CD4-positive, alpha-beta T cell (primary cell): ENCODE measurements at regions not wholly inside any gene's neighbourhood (a gene's known extent, or its start where the extent isn't known, plus 50 kb on each side); places are given as distances from the start of the nearest gene placed in this dataset.

Source experiments
- ATAC-seq: fragments of 200-7000 bp; cut with Tn5 transposase; one replicate; pipeline ENCODE4 v1.10.0; 2022; ENCODE audit warnings: mild to moderate bottlenecking; ENCODE audit not compliant: poor library complexity
- CTCF ChIA-PET: fragments of 350-600 bp; sonication (Branson Sonifier 250); formaldehyde crosslinking; loops from one replicate; lab custom pipeline; 2021; ENCODE audit warnings: antibody characterized with exemption, inconsistent platforms; lab: Charles Lee
- POLR2A ChIA-PET: fragments of 350-600 bp; sonication (Branson Sonifier 250); formaldehyde crosslinking; loops from one replicate; lab custom pipeline; 2021; ENCODE audit warnings: antibody characterized with exemption, inconsistent platforms; lab: Charles Lee
- DNase-seq, 14 experiments: peaks; one replicate each; pipeline ENCODE4 v3.0.0-alpha.2; 2013 to 2020; ENCODE audit warnings: mixed read lengths in 2 of 14
- H3K27ac ChIP-seq, 2 donors: one replicate each; pipeline versions ENCODE4 v1.5.1 to v1.7.0; 2013; ENCODE audit warnings: low read length in 2 of 2, low read depth in 1 of 2, mild to moderate bottlenecking in 1 of 2
- H3K27me3 ChIP-seq, 2 experiments: 1 replicate in 1 of 2; 2 replicates in 1 of 2; pipeline versions ENCODE4 v1.6.1 to v1.7.0; 2013; ENCODE audit warnings: low read length in 2 of 2, control low read depth in 1 of 2, mild to moderate bottlenecking in 1 of 2, moderate library complexity in 1 of 2; ENCODE audit not compliant: insufficient read depth in 2 of 2, control insufficient read depth in 1 of 2
- H3K36me3 ChIP-seq: one replicate; pipeline ENCODE4 v1.6.1; 2013; ENCODE audit warnings: low read length, control low read depth; ENCODE audit not compliant: insufficient read depth
- H3K4me1 ChIP-seq: one replicate; pipeline ENCODE4 v1.6.1; 2013; ENCODE audit warnings: low read length, control low read depth; ENCODE audit not compliant: insufficient read depth
- H3K4me3 ChIP-seq: one replicate; pipeline ENCODE4 v1.5.1; 2013; ENCODE audit warnings: mild to moderate bottlenecking, low read length, moderate library complexity
- H3K9me3 ChIP-seq, 2 experiments: 1 replicate in 1 of 2; 2 replicates in 1 of 2; pipeline versions ENCODE4 v1.6.1 to v1.7.0; 2013; ENCODE audit warnings: low read length in 2 of 2, mild to moderate bottlenecking in 2 of 2, control low read depth in 1 of 2, moderate library complexity in 1 of 2; ENCODE audit not compliant: control insufficient read depth in 1 of 2, insufficient read depth in 1 of 2
- H3K27ac Mint-ChIP-seq: one replicate; pipeline ENCODE4 v1.8.0; 2020; ENCODE audit warnings: mixed read lengths
- H3K27me3 Mint-ChIP-seq: one replicate; pipeline ENCODE4 v1.8.0; 2021; ENCODE audit warnings: mixed read lengths
- H3K36me3 Mint-ChIP-seq: one replicate; pipeline ENCODE4 v1.8.0; 2021; ENCODE audit warnings: low read depth, mixed read lengths
- H3K4me1 Mint-ChIP-seq: one replicate; pipeline ENCODE4 v1.8.0; 2021; ENCODE audit warnings: low read depth, mixed read lengths
- H3K4me3 Mint-ChIP-seq: one replicate; pipeline ENCODE4 v1.8.0; 2020; ENCODE audit warnings: mild to moderate bottlenecking, mixed read lengths
- H3K9me3 Mint-ChIP-seq: one replicate; pipeline ENCODE4 v1.8.0; 2020; ENCODE audit warnings: mixed read lengths
- CTCF ChIP-seq: fragments of 200-600 bp; IDR thresholded peaks from one replicate; pipeline ENCODE4 v1.8.0; 2022; ENCODE audit warnings: antibody characterized with exemption, mild to moderate bottlenecking
- intact Hi-C, 2 experiments: fragments of 100-400 bp; cut with DNase I in 1 of 2; cut with micrococcal nuclease in 1 of 2; formaldehyde crosslinking; loops; one replicate each; pipeline versions ENCODE4 v1.15.1 to v1.9.0; 2023 to 2025; cut with DNase I, micrococcal nuclease

DNA sequence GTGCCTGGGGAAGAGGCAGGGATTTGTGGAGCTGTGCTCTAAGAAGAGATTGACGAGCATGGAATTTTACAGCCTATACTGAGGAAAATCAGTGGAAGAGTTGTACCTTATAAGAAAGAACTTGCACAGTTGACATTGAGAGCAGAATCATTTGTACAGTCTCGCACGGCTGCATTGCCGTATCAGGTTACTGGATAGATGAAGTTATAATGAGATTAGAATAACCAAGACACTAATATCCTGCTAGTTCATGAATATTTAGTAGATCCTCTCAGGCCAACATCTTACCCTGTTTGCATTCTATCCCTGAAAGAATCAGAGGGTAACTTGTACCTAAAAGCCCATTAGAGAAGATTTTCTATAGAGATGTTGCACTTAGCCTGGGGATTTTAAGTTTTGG lies 447.1 kb downstream of the PREX1 start:
- H3K36me3 Mint-ChIP-seq, result no peaks in the 10 kb centered on the region
- H3K27me3 ChIP-seq, result peaks cover 0 to under 1% of the 10 kb centered on the region in 2 experiments
- no peak for TF ChIP-seq CTCF
- no peaks in the 10 kb centered on the region for H3K4me1 Mint-ChIP-seq
- intact Hi-C loops, result no loop called here
- no peaks in the 10 kb centered on the region for H3K4me1 ChIP-seq
- DNase-seq (no peak), ATAC-seq (no peak)
- H3K27me3 Mint-ChIP-seq, result peaks cover 14% of the 10 kb centered on the region
- H3K27ac Mint-ChIP-seq, result no peak overlapping the region
- ChIA-PET CTCF (interaction anchor here (0.6 kb wide), 1 partner anchor 37 kb away, joined by 3 read pairs; no protein-coding TSS in a partner anchor), POLR2A (no interaction called here)
- H3K9me3 ChIP-seq, result peaks cover 0 to 6% of the 10 kb centered on the region in 2 experiments
- no peak overlapping the region for H3K4me3 ChIP-seq
- no peak overlapping the region for H3K4me3 Mint-ChIP-seq
- no peaks in the 10 kb centered on the region for H3K36me3 ChIP-seq
- H3K9me3 Mint-ChIP-seq, result no peaks in the 10 kb centered on the region
- no peak overlapping the region for H3K27ac ChIP-seq

DNA sequence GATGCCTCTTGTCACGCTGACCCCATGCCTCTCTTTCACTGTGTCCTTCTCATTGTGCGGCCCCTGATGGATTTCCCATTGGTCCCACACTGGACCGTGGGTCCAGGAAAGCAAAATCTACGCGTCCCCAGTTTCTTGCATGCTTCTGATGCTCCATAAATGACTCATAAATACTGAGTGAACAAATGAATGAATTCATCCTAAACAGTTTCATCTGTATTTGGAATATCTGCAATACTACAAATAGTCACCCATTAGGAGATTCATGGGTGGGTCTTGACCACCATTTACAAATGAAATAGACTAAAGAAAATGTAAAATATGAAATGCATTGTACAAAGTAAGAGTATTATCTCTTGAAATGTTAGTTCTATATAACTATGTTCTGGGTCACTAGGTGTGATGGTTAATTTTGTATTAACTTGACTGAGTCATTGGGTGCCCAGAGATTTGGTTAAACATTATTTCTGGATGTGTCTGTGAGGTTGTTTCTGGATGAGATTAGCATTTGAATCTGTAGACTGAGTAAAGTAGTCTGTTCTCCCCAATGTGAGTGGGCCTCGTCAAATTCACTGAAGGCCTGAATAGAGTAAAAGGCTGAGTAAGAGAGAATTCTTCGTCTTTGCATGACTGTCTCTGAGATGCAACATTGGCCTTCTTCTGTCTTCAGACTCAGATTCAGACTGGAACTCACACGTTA lies 448.7 kb downstream of the PREX1 start:
- no peaks in the 10 kb centered on the region for H3K9me3 Mint-ChIP-seq

DNA sequence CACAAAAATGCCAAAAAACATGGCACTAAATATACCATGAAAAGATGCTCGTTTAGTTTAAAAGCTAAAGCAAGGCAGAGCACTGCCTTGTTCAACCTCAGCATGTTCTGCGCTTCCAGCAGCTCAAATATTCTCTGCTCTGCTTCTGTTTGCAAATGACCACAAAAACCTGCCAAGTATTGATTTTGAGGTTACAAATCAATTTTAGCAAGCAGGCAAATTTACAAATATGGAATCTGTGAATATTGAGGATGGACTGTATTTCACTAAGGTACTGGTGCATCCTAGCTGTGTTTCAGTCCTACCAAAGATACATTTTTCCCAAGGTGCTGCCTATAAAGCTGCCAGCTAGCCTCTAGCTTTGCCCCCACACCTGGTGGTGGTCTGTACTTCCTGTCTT lies 449.9 kb downstream of the PREX1 start:
- CTCF ChIA-PET, result no interaction called here
- Histone ChIP-seq H3K27ac (no peak overlapping the region), H3K9me3 (no peaks in the 10 kb centered on the region), H3K4me3 (no peak overlapping the region), H3K36me3 (no peaks in the 10 kb centered on the region), H3K4me1 (no peaks in the 10 kb centered on the region), H3K27me3 (peaks cover 0 to 6% of the 10 kb centered on the region in 2 experiments)
- H3K27me3 Mint-ChIP-seq, result peaks cover 14% of the 10 kb centered on the region
- H3K4me3 Mint-ChIP-seq, result no peak overlapping the region
- H3K4me1 Mint-ChIP-seq, result no peaks in the 10 kb centered on the region
- POLR2A ChIA-PET, result no interaction called here
- intact Hi-C loops, result no loop called here
- H3K27ac Mint-ChIP-seq, result no peak overlapping the region
- ATAC-seq (no peak), DNase-seq (no peak)
- H3K9me3 Mint-ChIP-seq, result no peaks in the 10 kb centered on the region
- no peaks in the 10 kb centered on the region for H3K36me3 Mint-ChIP-seq
- no peak for TF ChIP-seq CTCF

More for the DNA sequence above, 448.7 kb downstream of the PREX1 start:
- Mint-ChIP-seq H3K4me3 (no peak overlapping the region), H3K27me3 (peaks cover 14% of the 10 kb centered on the region), H3K4me1 (no peaks in the 10 kb centered on the region), H3K36me3 (no peaks in the 10 kb centered on the region), H3K27ac (no peak overlapping the region)
- H3K27ac ChIP-seq, result no peak overlapping the region
- H3K9me3 ChIP-seq, result no peaks in the 10 kb centered on the region
- no peak for DNase-seq
- H3K4me3 ChIP-seq, result no peak overlapping the region
- peaks cover 0 to 6% of the 10 kb centered on the region in 2 experiments for H3K27me3 ChIP-seq
- no peaks in the 10 kb centered on the region for H3K36me3 ChIP-seq
- CTCF ChIA-PET, result no interaction called here
- POLR2A ChIA-PET, result no interaction called here
- ATAC-seq, result no peak
- no peak for TF ChIP-seq CTCF
- no peaks in the 10 kb centered on the region for H3K4me1 ChIP-seq
- intact Hi-C loops, result no loop called here
